LNCAP (cell line): ENCODE measurements at regions not wholly inside any gene's neighbourhood (a gene's known extent, or its start where the extent isn't known, plus 50 kb on each side); places are given as distances from the start of the nearest gene placed in this dataset.

Experiments
- CTCF ChIP-seq: fragments of 450-650 bp; IDR thresholded peaks from 2 replicates; pipeline ENCODE4 v1.5.1; 2017; ENCODE audit warnings: mild to moderate bottlenecking

GRCh38 chr14:26199590-26200370 lies 398.1 kb downstream of the NOVA1 start:
- no peak for TF ChIP-seq CTCF

GRCh38 chr14:26199096-26199495 lies 398.7 kb downstream of the NOVA1 start:
- no peak for TF ChIP-seq CTCF

- no peak for TF ChIP-seq CTCF
Observed at GRCh38 chr14:26194816-26195215, 403.0 kb downstream of the NOVA1 start.

- TF ChIP-seq CTCF, result no peak
Observed at GRCh38 chr14:26191671-26192070, 406.2 kb downstream of the NOVA1 start.

GRCh38 chr14:26191123-26191522 lies 406.7 kb downstream of the NOVA1 start:
- TF ChIP-seq CTCF, result peak; percentile 25; the same call in 1 of the 2 replicates

- TF ChIP-seq CTCF, result no peak
Observed at GRCh38 chr14:26190646-26191045, 407.2 kb downstream of the NOVA1 start.

GRCh38 chr14:26187996-26188620 lies 409.7 kb downstream of the NOVA1 start:
- no peak for TF ChIP-seq CTCF
